CD14-positive monocyte (primary cell): ENCODE measurements at regions not wholly inside any gene's neighbourhood (a gene's known extent, or its start where the extent isn't known, plus 50 kb on each side); places are given as distances from the start of the nearest gene placed in this dataset.
"Not testable (repeated sequence)": the region's sequence is repeated elsewhere in the genome, so short reads cannot be mapped to it uniquely, and the experiment has no call there.

ENCODE experiments used
- DNase-seq, 3 donors: peaks; one replicate each; pipeline ENCODE4 v3.0.0-alpha.2; 2011 to 2022
- H2AFZ ChIP-seq: 2 replicates; pipeline ENCODE4 v1.6.0; 2012; ENCODE audit warnings: mild to moderate bottlenecking, low read depth, low read length, inconsistent platforms; ENCODE audit not compliant: insufficient read depth, poor library complexity, severe bottlenecking
- H3K27ac ChIP-seq, 2 donors: 1 replicate in 1 of 2; 2 replicates in 1 of 2; pipeline ENCODE4 v1.5.1; 2012 to 2013; ENCODE audit warnings: low read length in 2 of 2, control low read depth in 1 of 2, inconsistent platforms in 1 of 2, low read depth in 1 of 2, mild to moderate bottlenecking in 1 of 2
- H3K27me3 ChIP-seq, 2 donors: one replicate each; pipeline versions ENCODE4 v1.6.0 to v1.6.1; 2011 to 2013; ENCODE audit warnings: low read length in 2 of 2; ENCODE audit not compliant: control insufficient read depth in 2 of 2, insufficient read depth in 2 of 2
- H3K36me3 ChIP-seq, 2 donors: replicated peaks in 1 of 2; 1 replicate in 1 of 2; 2 replicates in 1 of 2; pipeline versions ENCODE4 v1.5.1 to v1.6.1; 2012 to 2013; ENCODE audit warnings: low read length in 2 of 2, control low read depth in 1 of 2, inconsistent platforms in 1 of 2, mild to moderate bottlenecking in 1 of 2; ENCODE audit not compliant: insufficient read depth in 2 of 2, control insufficient read depth in 1 of 2
- H3K4me1 ChIP-seq, 2 donors: 1 replicate in 1 of 2; 2 replicates in 1 of 2; pipeline versions ENCODE4 v1.5.1 to v1.6.1; 2012 to 2013; ENCODE audit warnings: low read length in 2 of 2, control low read depth in 1 of 2, inconsistent platforms in 1 of 2, mild to moderate bottlenecking in 1 of 2, moderate library complexity in 1 of 2; ENCODE audit not compliant: insufficient read depth in 2 of 2, control insufficient read depth in 1 of 2
- H3K4me2 ChIP-seq: replicated peaks from 2 replicates; pipeline ENCODE3; 2012; ENCODE audit warnings: low read length, moderate library complexity, mild to moderate bottlenecking; ENCODE audit not compliant: poor library complexity, severe bottlenecking; ENCODE audit errors: extremely low read depth
- H3K4me3 ChIP-seq, 3 experiments: fragments of 200-600 bp in 1 of 3; sonication (generic) in 1 of 3; replicated peaks in 1 of 3; 1 replicate in 2 of 3; 2 replicates in 1 of 3; pipeline ENCODE4 v1.5.1; 2011 to 2013; ENCODE audit warnings: low read length in 3 of 3, mild to moderate bottlenecking in 3 of 3, control low read depth in 2 of 3, low read depth in 2 of 3, inconsistent platforms in 1 of 3, moderate library complexity in 1 of 3
- H3K79me2 ChIP-seq: 2 replicates; pipeline ENCODE4 v1.6.0; 2012; ENCODE audit warnings: mild to moderate bottlenecking, control low read depth, inconsistent platforms, low read length, moderate library complexity; ENCODE audit not compliant: insufficient read depth
- H3K9ac ChIP-seq: 2 replicates; pipeline ENCODE4 v1.6.0; 2017; ENCODE audit warnings: low read length, mild to moderate bottlenecking; ENCODE audit not compliant: insufficient read depth, poor library complexity, severe bottlenecking
- H3K9me3 ChIP-seq, 2 donors: replicated peaks in 1 of 2; 1 replicate in 1 of 2; 2 replicates in 1 of 2; pipeline versions ENCODE4 v1.5.1 to v1.6.1; 2012 to 2013; ENCODE audit warnings: low read length in 2 of 2, control low read depth in 1 of 2; ENCODE audit not compliant: control insufficient read depth in 1 of 2, insufficient read depth in 1 of 2
- H4K20me1 ChIP-seq: 2 replicates; pipeline ENCODE4 v1.6.0; 2012; ENCODE audit warnings: mild to moderate bottlenecking, low read length, control low read depth, moderate library complexity; ENCODE audit not compliant: insufficient read depth
- H3K27ac Mint-ChIP-seq, 7 donors: one replicate each; pipeline ENCODE4 v1.8.0; 2020; ENCODE audit warnings: mild to moderate bottlenecking in 7 of 7, mixed read lengths in 7 of 7, moderate library complexity in 6 of 7, inconsistent platforms in 2 of 7
- H3K27me3 Mint-ChIP-seq, 3 donors: one replicate each; pipeline ENCODE4 v1.8.0; 2021 to 2022; ENCODE audit warnings: low read depth in 3 of 3, mild to moderate bottlenecking in 3 of 3, mixed read lengths in 3 of 3, moderate library complexity in 3 of 3, inconsistent platforms in 1 of 3
- H3K36me3 Mint-ChIP-seq, 2 donors: one replicate each; pipeline ENCODE4 v1.8.0; 2020; ENCODE audit warnings: mixed read lengths in 2 of 2, inconsistent platforms in 1 of 2, mild to moderate bottlenecking in 1 of 2
- H3K4me1 Mint-ChIP-seq: one replicate; pipeline ENCODE4 v1.8.0; 2020; ENCODE audit warnings: mild to moderate bottlenecking, mixed read lengths
- H3K4me3 Mint-ChIP-seq, 2 donors: one replicate each; pipeline ENCODE4 v1.8.0; 2020; ENCODE audit warnings: mild to moderate bottlenecking in 2 of 2, mixed read lengths in 2 of 2, moderate library complexity in 1 of 2
- H3K9me3 Mint-ChIP-seq, 7 donors: one replicate each; pipeline ENCODE4 v1.8.0; 2020 to 2022; ENCODE audit warnings: mixed read lengths in 7 of 7, mild to moderate bottlenecking in 6 of 7, moderate library complexity in 6 of 7, inconsistent platforms in 2 of 7
- WGBS: methylation state at CpG from one replicate; pipeline ENCODE4 v1.1.5; 2013; ENCODE audit warnings: missing lambda C conversion rate; ENCODE audit not compliant: insufficient coverage; 5-methylcytosine and 5-hydroxymethylcytosine counted together
- intact Hi-C, 2 donors: fragments of 100-400 bp; cut with micrococcal nuclease; formaldehyde crosslinking; loops; one replicate each; pipeline versions ENCODE4 v1.15.0 to v1.15.1; 2023
- TF ChIP-seq, protein P1 (sequence below): fragments of 200-600 bp; IDR thresholded peaks from one replicate; pipeline ENCODE4 v1.8.0; 2022; ENCODE audit warnings: antibody characterized with exemption, mild to moderate bottlenecking

GRCh38 chr9:29625931-29626330 lies 2052.7 kb upstream of the C9orf72 start:
- no peak for DNase-seq
- H3K9me3 ChIP-seq, result no peaks in the 10 kb centered on the region
- H3K27me3 ChIP-seq, result no peaks in the 10 kb centered on the region
- H3K27ac ChIP-seq, result no peak overlapping the region
- H3K9ac ChIP-seq, result no peak overlapping the region
- no peaks in the 10 kb centered on the region for H3K36me3 ChIP-seq
- H3K4me2 ChIP-seq, result no peak overlapping the region
- WGBS, result 68% methylated on average over 3 of the region's 3 CpGs
- no peak overlapping the region for H3K4me3 Mint-ChIP-seq
- peaks cover 0 to 7% (median 0%) of the 10 kb centered on the region in 7 donors for H3K9me3 Mint-ChIP-seq
- H3K79me2 ChIP-seq, result no peaks in the 10 kb centered on the region
- TF ChIP-seq, protein P1, sequence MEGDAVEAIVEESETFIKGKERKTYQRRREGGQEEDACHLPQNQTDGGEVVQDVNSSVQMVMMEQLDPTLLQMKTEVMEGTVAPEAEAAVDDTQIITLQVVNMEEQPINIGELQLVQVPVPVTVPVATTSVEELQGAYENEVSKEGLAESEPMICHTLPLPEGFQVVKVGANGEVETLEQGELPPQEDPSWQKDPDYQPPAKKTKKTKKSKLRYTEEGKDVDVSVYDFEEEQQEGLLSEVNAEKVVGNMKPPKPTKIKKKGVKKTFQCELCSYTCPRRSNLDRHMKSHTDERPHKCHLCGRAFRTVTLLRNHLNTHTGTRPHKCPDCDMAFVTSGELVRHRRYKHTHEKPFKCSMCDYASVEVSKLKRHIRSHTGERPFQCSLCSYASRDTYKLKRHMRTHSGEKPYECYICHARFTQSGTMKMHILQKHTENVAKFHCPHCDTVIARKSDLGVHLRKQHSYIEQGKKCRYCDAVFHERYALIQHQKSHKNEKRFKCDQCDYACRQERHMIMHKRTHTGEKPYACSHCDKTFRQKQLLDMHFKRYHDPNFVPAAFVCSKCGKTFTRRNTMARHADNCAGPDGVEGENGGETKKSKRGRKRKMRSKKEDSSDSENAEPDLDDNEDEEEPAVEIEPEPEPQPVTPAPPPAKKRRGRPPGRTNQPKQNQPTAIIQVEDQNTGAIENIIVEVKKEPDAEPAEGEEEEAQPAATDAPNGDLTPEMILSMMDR, result no peak
- H3K27me3 Mint-ChIP-seq, result peaks cover 0 to 2% (median 0%) of the 10 kb centered on the region in 3 donors
- H2AFZ ChIP-seq, result no peak overlapping the region
- H3K36me3 Mint-ChIP-seq, result no peaks in the 10 kb centered on the region
- H3K4me1 ChIP-seq, result no peaks in the 10 kb centered on the region
- H4K20me1 ChIP-seq, result no peaks in the 10 kb centered on the region
- no peaks in the 10 kb centered on the region for H3K4me1 Mint-ChIP-seq
- intact Hi-C loops, result no loop called here
- H3K27ac Mint-ChIP-seq, result no peak overlapping the region
- H3K4me3 ChIP-seq, result no peak overlapping the region

- H3K27me3 ChIP-seq, H3K9me3 ChIP-seq, H3K4me1 ChIP-seq, H2AFZ ChIP-seq, H3K4me3 Mint-ChIP-seq, H3K36me3 Mint-ChIP-seq, H3K4me2 ChIP-seq, H3K27ac ChIP-seq, H3K36me3 ChIP-seq, H3K79me2 ChIP-seq, H3K4me1 Mint-ChIP-seq, H3K9ac ChIP-seq, DNase-seq, H3K9me3 Mint-ChIP-seq, H3K4me3 ChIP-seq, H4K20me1 ChIP-seq, intact Hi-C loops, H3K27me3 Mint-ChIP-seq, H3K27ac Mint-ChIP-seq: not testable (repeated sequence)
- WGBS, result no CpG with 5 or more reads among the region's 1 CpG
Observed at GRCh38 chr9:29628856-29629255, 2055.6 kb upstream of the C9orf72 start.
